ENCODE measurements at regions not wholly inside any gene's neighbourhood (a gene's known extent, or its start where the extent isn't known, plus 50 kb on each side); places are given as distances from the start of the nearest gene placed in this dataset.

GRCh38 chrX:2626750-2627149 lies 64.3 kb upstream of the CD99 start:
- POLR2A ChIA-PET: no interaction called here
- TF ChIP-seq ZNF529 (tag by site-specific recombination; IDR thresholded peaks at IDR 0.05; ENCODE audit: insufficient replicate concordance): no peak
- TF ChIP-seq SCRT1 (tag by site-specific recombination; IDR thresholded peaks at IDR 0.05; ENCODE audit: borderline replicate concordance): no peak
- TF ChIP-seq ZNF692 (tag by site-specific recombination; IDR thresholded peaks at IDR 0.05): no peak
- peak; percentile 95 for TF ChIP-seq ZNF623 (tag by site-specific recombination; IDR thresholded peaks at IDR 0.05)
- no peak for TF ChIP-seq HIC1 (tag by site-specific recombination; IDR thresholded peaks at IDR 0.05)
- TF ChIP-seq REPIN1 (tag by site-specific recombination; IDR thresholded peaks at IDR 0.05; ENCODE audit: low read depth): no peak
- no peak for TF ChIP-seq ZBTB20 (tag by site-specific recombination; IDR thresholded peaks at IDR 0.05)
- no peak for TF ChIP-seq ZNF132 (tag by site-specific recombination; IDR thresholded peaks at IDR 0.05; ENCODE audit: borderline replicate concordance)
- no peak for TF ChIP-seq ZNF843 (tag by site-specific recombination; IDR thresholded peaks at IDR 0.05)
- H3K4me1 ChIP-seq (ENCODE audit: control insufficient read depth, insufficient read depth, low read length): no peaks in the 10 kb centered on the region
- H3K36me3 ChIP-seq (ENCODE audit: control insufficient read depth in 2 of 2, insufficient read depth in 1 of 2, low read length in 2 of 2): peaks cover 28 to 51% of the 10 kb centered on the region in 2 experiments
- no peaks in the 10 kb centered on the region for H3K9me3 ChIP-seq (ENCODE audit: control insufficient read depth, insufficient read depth, low read depth, low read length)
- CTCF ChIA-PET: no interaction called here
- no peak overlapping the region for H3K4me3 ChIP-seq (ENCODE audit: low read depth, low read length)
- no peak overlapping the region for H3K27ac ChIP-seq (ENCODE audit: extremely low read depth, low read depth, low read length)

GRCh38 chrX:2620576-2620975 lies 70.5 kb upstream of the CD99 start:
- no peak overlapping the region for H3K27ac ChIP-seq (ENCODE audit: extremely low read depth, low read depth, low read length)
- no peaks in the 10 kb centered on the region for H3K9me3 ChIP-seq (ENCODE audit: control insufficient read depth, insufficient read depth, low read depth, low read length)
- no peak overlapping the region for H3K4me3 ChIP-seq (ENCODE audit: low read depth, low read length)
- TF ChIP-seq ZNF701 (tag by site-specific recombination; IDR thresholded peaks at IDR 0.05): no peak
- TF ChIP-seq TRIM28 (IDR thresholded peaks at IDR 0.05; ENCODE audit: borderline replicate concordance, low read length): no peak
- no peak for TF ChIP-seq ZNF48 (tag by site-specific recombination; IDR thresholded peaks at IDR 0.05)
- no peak for TF ChIP-seq HOXA7 (CRISPR knock-in tag; IDR thresholded peaks at IDR 0.05; ENCODE audit: borderline replicate concordance)
- TF ChIP-seq ZBTB20 (tag by site-specific recombination; IDR thresholded peaks at IDR 0.05): no peak
- POLR2A ChIA-PET: no interaction called here
- no peaks in the 10 kb centered on the region for H3K4me1 ChIP-seq (ENCODE audit: control insufficient read depth, insufficient read depth, low read length)
- CTCF ChIA-PET: no interaction called here
- peaks cover 47% of the 10 kb centered on the region in 2 experiments for H3K36me3 ChIP-seq (ENCODE audit: control insufficient read depth in 2 of 2, insufficient read depth in 1 of 2, low read length in 2 of 2)

GRCh38 chrX:2618516-2618915 lies 72.6 kb upstream of the CD99 start:
- Histone ChIP-seq H3K4me3 (ENCODE audit: low read depth, low read length) (no peak overlapping the region), H3K9me3 (ENCODE audit: control insufficient read depth, insufficient read depth, low read depth, low read length) (no peaks in the 10 kb centered on the region), H3K4me1 (ENCODE audit: control insufficient read depth, insufficient read depth, low read length) (no peaks in the 10 kb centered on the region), H3K27ac (ENCODE audit: extremely low read depth, low read depth, low read length) (no peak overlapping the region), H3K36me3 (ENCODE audit: control insufficient read depth in 2 of 2, insufficient read depth in 1 of 2, low read length in 2 of 2) (peaks cover 37 to 53% of the 10 kb centered on the region in 2 experiments)
- TF ChIP-seq ZNF394 (tag by site-specific recombination; IDR thresholded peaks at IDR 0.05; ENCODE audit: borderline replicate concordance) (no peak), BCL11B (tag by site-specific recombination; IDR thresholded peaks at IDR 0.05; ENCODE audit: low read depth) (no peak), ZEB2 (tag by site-specific recombination; IDR thresholded peaks at IDR 0.05) (no peak), ZNF692 (tag by site-specific recombination; IDR thresholded peaks at IDR 0.05) (no peak), ZFHX2 (tag by site-specific recombination; conservative IDR thresholded peaks at IDR 0.05) (no peak), ZNF521 (tag by site-specific recombination; IDR thresholded peaks at IDR 0.05) (no peak), ZNF19 (tag by site-specific recombination; IDR thresholded peaks at IDR 0.05; ENCODE audit: low read depth) (no peak), ZNF214 (tag by site-specific recombination; IDR thresholded peaks at IDR 0.05; ENCODE audit: borderline replicate concordance) (no peak)
- CTCF ChIA-PET: no interaction called here
- POLR2A ChIA-PET: no interaction called here

Data from HEK293 (cell line).